ENCODE measurements at regions not wholly inside any gene's neighbourhood (a gene's known extent, or its start where the extent isn't known, plus 50 kb on each side); places are given as distances from the start of the nearest gene placed in this dataset.

DNA sequence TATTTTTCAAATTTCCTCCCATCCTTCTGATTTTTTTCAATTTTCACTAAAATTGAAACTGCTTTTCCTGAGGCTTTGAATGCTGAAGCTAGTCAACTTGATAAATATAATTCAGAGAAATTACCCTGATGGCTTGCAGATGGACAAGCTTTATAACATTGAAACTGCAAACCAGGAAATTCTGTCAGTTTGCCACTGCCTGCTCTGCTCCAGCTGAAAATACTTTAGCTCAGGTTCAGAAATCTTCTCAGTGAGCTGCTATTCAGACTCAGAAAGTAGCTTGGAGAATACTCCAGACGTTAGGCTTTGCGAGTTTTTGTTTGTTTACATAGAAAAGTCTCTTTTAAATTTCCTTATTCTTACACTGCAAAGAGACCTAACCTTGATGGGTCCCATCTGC is 1574.7 kb downstream of the STIM2 start:
- TF ChIP-seq EZH2 (IDR thresholded peaks at IDR 0.05; ENCODE audit: insufficient read depth, poor library complexity, severe bottlenecking) (no peak), EZH2phosphoT487 (IDR thresholded peaks at IDR 0.05; ENCODE audit: insufficient read depth, low read depth) (no peak)
